ENCODE measurements at regions not wholly inside any gene's neighbourhood (a gene's known extent, or its start where the extent isn't known, plus 50 kb on each side); places are given as distances from the start of the nearest gene placed in this dataset.
A peak's percentile ranks its signal among the peaks of the same experiment; 100 is the strongest.

DNA sequence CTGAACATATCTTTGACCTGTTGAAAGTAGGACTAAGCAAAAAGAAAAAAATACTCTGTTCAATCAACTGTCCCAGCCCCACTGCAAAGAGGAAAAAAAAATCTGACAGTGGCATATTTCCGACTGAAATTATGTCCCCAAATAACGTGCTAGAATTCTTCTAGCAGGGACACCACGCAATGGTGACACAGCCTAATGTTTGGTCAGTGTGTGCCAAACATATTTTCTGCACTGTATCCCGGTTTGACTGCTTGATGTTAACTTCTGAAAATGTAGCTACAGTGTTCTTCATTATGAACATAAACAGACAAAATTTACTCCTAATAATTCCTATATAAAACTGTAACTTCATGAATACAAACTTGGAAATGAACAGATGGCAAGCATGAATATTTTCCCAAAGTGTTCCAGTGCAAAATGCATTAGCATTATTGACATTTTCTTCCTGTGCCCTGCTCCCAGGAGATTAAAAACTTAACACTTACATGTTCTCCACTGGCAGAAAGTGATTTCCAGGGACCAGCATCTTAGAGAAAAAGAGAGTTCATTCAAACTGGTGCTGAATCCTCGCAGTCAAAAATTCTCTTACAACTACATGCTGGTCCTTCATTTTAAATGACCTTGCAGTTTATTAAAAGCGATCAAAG, 72.4 kb upstream of the SYT1 start:
- no peak for DNase-seq (ENCODE audit: low spot score)

DNA sequence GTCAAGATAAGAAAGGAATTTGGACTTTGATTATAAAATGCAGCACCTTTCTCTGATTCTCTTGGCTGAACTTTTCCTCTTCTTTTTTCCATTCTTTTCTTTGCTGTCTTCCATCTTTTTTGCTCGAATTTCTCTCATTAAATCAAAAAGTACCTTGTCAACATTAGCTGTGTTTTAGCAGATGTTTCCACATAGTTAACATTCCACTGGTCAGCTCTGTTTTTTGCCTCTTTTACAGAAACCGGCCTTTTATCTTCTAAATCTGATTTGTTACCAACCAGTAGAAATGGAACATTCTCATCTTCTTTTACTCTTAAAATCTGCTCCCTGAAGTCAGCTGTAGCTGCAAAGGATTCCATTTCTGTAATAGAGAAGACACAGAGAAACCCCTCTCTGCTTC, 71.1 kb upstream of the SYT1 start:
- no peak for DNase-seq (ENCODE audit: low spot score)

DNA sequence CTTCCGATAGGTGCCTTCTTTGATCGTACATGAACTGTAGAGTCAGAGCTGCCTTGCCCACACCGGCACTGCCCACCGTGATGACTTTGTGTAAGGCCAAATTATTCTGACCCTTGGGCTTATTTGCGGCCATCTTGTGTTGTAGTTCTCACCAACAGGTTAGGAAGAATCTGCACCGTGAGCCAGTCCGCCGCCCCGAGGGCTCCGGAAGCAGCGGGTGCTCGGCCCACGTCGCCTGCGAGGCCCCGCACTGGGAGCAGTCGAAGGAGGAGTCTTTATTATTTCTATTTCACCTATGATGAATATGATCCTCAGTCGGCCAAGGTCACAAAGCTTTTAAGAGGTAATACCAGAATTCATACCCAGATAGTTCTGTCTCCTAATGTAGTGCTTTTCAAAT, 70.6 kb upstream of the SYT1 start:
- no peak for DNase-seq (ENCODE audit: low spot score)

DNA sequence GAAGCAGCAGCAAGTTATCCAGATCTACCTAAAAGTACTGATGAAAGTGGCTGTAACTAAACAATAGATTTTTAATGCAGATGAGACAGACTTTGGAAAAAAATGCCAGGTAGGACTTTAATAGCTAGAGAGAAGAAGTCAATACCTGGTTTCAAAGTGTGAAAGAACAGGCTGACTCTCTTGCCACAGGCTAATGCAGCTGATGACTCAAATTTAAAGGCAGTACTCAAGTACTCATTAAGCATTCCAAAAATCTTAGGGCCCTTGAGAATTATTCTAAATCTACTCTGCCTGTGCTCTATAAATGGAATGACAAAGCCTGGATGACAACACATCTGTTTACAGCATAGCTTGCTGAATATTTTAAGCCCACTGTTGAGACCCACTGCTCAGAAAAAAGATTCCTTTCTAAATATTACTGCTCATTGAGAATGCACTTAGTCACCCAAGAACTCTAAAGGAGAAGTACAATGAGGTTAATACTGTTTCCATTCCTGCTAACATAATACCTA, 68.6 kb upstream of the SYT1 start:
- no peak for DNase-seq (ENCODE audit: low spot score)

DNA sequence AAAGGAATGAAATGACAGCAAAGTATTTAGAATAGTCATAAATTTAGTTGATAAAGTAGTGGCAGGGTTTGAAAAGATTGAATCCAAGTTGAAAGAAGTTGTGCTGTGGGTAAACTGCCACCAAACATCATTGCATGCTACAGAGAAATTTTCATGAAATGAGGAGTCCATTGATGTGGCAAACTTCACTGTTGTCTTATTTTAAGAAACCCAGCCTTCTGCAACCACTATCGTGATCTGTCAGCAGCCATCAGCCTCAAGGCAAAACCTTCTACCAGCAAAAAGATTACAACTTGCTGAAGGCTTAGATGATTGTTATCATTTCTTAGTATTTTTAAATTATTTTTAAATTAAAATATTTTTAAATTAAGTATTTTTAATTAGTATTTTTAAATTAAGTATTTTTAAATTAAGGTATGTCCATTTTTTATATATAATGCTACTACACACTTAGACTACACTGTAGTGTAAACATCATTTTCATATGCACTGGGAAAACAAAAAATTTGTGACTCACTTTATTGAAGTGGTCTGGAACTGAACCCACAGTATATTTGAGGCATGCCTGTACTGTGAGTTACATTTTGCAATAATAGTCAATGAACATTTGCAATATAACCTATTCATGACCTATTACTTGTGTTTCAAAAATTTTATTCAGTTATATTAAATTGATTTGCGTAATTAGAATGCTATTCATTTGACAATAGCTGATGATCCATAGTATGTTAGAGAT, 67.2 kb upstream of the SYT1 start:
- no peak for DNase-seq (ENCODE audit: low spot score)

DNA sequence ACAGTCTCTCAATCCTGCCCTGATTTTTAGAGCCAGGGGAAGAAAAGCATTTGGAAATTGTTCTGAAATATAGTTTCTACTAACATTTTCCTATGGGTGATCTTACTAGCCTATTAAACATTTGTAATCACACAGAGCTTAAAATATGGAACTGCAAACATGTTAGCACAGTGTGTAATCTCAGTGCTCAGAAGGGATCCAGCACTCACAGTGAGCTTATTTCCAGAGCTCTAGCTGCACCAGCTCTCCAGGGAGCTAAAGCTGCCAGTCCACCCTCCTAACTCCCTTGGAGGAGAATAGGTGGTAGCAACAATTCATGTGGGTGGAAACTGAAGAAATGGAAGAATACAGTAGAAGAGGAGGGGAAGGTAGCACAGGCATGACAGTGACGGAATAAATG, 64.9 kb upstream of the SYT1 start:
- DNase-seq (ENCODE audit: low spot score): no peak

DNA sequence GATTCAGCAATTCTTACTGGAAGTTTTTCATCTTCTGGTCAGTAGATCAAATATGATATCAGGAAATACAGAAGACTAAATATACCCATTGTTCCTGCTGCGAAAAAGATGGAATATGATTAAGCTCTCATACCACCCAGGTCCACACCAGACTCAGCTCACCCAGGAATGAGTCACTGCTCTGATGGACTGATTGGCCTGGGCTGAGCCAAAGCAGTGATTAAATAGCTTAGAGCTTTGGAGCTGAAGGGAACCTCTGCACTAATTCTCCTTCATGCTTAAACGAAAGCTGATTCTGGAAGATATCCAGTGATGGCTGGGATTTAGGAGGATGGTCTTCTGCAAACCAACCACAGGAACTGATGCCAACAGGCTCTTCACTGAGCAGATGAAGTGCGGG, 62.0 kb upstream of the SYT1 start:
- DNase-seq (ENCODE audit: low spot score): peak; percentile 27

DNA sequence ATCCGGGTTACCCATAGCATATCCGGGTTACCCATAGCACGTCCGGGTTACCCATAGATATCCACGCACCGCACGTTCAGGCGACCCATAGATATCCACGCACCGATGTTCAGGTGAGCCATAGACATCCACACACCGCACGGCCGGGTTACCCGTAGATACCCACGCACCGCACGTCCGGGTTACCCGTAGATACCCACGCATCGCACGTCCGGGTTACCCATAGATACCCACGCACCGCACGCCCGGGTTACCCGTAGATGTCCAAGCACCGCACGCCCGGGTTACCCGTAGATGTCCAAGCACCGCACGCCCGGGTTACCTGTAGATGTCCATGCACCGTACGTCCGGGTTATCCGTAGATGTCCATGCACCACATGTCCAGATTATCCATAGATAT, 60.3 kb upstream of the SYT1 start:
- no peak for DNase-seq (ENCODE audit: low spot score)
